SK-N-SH (cell line): ENCODE measurements at regions not wholly inside any gene's neighbourhood (a gene's known extent, or its start where the extent isn't known, plus 50 kb on each side); places are given as distances from the start of the nearest gene placed in this dataset.

ENCODE experiments used
- CTCF ChIA-PET: fragments of 300-600, 350-600 bp; formaldehyde crosslinking; extraction: SDS; loops from one replicate; lab custom pipeline; 2021; lab: Yijun Ruan, JAX
- POLR2A ChIA-PET: fragments of 350-600 bp; sonication (Branson Sonifier 250); formaldehyde crosslinking; extraction: SDS; loops from one replicate; lab custom pipeline; 2020; ENCODE audit warnings: antibody characterized with exemption, inconsistent platforms; lab: Yijun Ruan, JAX
- DNase-seq: peaks from one replicate; pipeline ENCODE4 v3.0.0; 2012
- H2AFZ ChIP-seq: fragments of 200-600 bp; sonication (generic); 2 replicates; pipeline ENCODE4 v1.8.1; 2016; ENCODE audit warnings: antibody characterized with exemption, mild to moderate bottlenecking, low read depth
- H3F3A ChIP-seq: fragments of 200-600 bp; sonication (generic); replicated peaks from 2 replicates; pipeline ENCODE3; 2016; ENCODE audit warnings: antibody characterized with exemption, mild to moderate bottlenecking; ENCODE audit not compliant: insufficient read depth
- H3K27ac ChIP-seq, 2 experiments: fragments of 200-500 bp in 1 of 2; fragments of 200-600 bp in 1 of 2; sonication (Bioruptor generic) in 1 of 2; sonication (generic), shearing (Covaris generic) in 1 of 2; 2 replicates each; pipeline versions ENCODE4 v1.5.1 to v1.6.1; 2014 to 2016; ENCODE audit warnings: low read depth in 2 of 2, inconsistent platforms in 1 of 2, low read length in 1 of 2, mild to moderate bottlenecking in 1 of 2, mixed read lengths in 1 of 2
- H3K27me3 ChIP-seq: fragments of 200-600 bp; sonication (generic), shearing (Covaris generic); 2 replicates; pipeline ENCODE4 v1.6.1; 2016; ENCODE audit warnings: mixed run types; ENCODE audit not compliant: insufficient read depth
- H3K36me3 ChIP-seq, 2 experiments: fragments of 200-500 bp in 1 of 2; fragments of 200-600 bp in 1 of 2; sonication (Bioruptor generic) in 1 of 2; sonication (generic) in 1 of 2; replicated peaks in 1 of 2; 2 replicates each; pipeline versions ENCODE3 to v1.5.1; 2014 to 2016; ENCODE audit warnings: low read length in 1 of 2, mild to moderate bottlenecking in 1 of 2; ENCODE audit not compliant: insufficient read depth in 2 of 2, control insufficient read depth in 1 of 2
- H3K4me1 ChIP-seq, 2 experiments: fragments of 200-500 bp in 1 of 2; fragments of 200-600 bp in 1 of 2; sonication (Bioruptor generic) in 1 of 2; sonication (generic), shearing (Covaris generic) in 1 of 2; 2 replicates each; pipeline versions ENCODE4 v1.5.1 to v1.6.1; 2014 to 2016; ENCODE audit warnings: low read depth in 1 of 2, low read length in 1 of 2, mixed run types in 1 of 2; ENCODE audit not compliant: insufficient read depth in 2 of 2, control insufficient read depth in 1 of 2
- H3K4me2 ChIP-seq: fragments of 200-600 bp; sonication (generic), shearing (Covaris generic); 2 replicates; pipeline ENCODE4 v1.6.1; 2017; ENCODE audit warnings: mixed run types
- H3K4me3 ChIP-seq, 2 experiments: fragments of 200-500 bp in 1 of 2; fragments of 200-600 bp in 1 of 2; sonication (Bioruptor generic) in 1 of 2; sonication (generic), shearing (Covaris generic) in 1 of 2; 2 replicates each; pipeline versions ENCODE4 v1.5.1 to v1.8.1; 2014 to 2016; ENCODE audit warnings: low read depth in 2 of 2, inconsistent platforms in 1 of 2, low read length in 1 of 2, mild to moderate bottlenecking in 1 of 2, mixed read lengths in 1 of 2, moderate library complexity in 1 of 2
- H3K79me2 ChIP-seq: fragments of 200-600 bp; sonication (generic); 2 replicates; pipeline ENCODE4 v1.8.1; 2017; ENCODE audit warnings: mild to moderate bottlenecking; ENCODE audit not compliant: insufficient read depth
- H3K9ac ChIP-seq: fragments of 200-600 bp; sonication (generic); 2 replicates; pipeline ENCODE4 v1.6.1; 2017; ENCODE audit warnings: mixed run types
- H3K9me2 ChIP-seq: fragments of 200-600 bp; sonication (generic); 2 replicates; pipeline ENCODE4 v1.6.1; 2017; ENCODE audit warnings: mixed run types
- H3K9me3 ChIP-seq: fragments of 200-600 bp; sonication (generic); 2 replicates; pipeline ENCODE4 v1.6.1; 2017; ENCODE audit warnings: mixed run types, mild to moderate bottlenecking, moderate library complexity
- H4K20me1 ChIP-seq: fragments of 200-600 bp; sonication (generic); 2 replicates; pipeline ENCODE4 v1.6.1; 2017; ENCODE audit warnings: mild to moderate bottlenecking, mixed run types; ENCODE audit not compliant: insufficient read depth
- CTCF ChIP-seq: fragments of 200-600 bp; sonication (generic); IDR thresholded peaks from 2 replicates; pipeline ENCODE4 v1.6.1; 2017; ENCODE audit warnings: antibody characterized with exemption, mild to moderate bottlenecking, moderate library complexity
- ELF1 ChIP-seq: IDR thresholded peaks from 2 replicates; pipeline ENCODE4 v1.4.0; 2012
- EP300 ChIP-seq, 2 experiments: IDR thresholded peaks; 2 replicates each; pipeline versions ENCODE4 v1.4.0 to v1.6.1; 2012; ENCODE audit warnings: borderline replicate concordance in 1 of 2, low read depth in 1 of 2, low read length in 1 of 2
- FOXJ3 ChIP-seq: sonication (generic); formaldehyde crosslinking; IDR thresholded peaks from 2 replicates; pipeline ENCODE4 v1.5.1; 2020; ENCODE audit warnings: mild to moderate bottlenecking, missing genetic modification reagents
- FOXM1 ChIP-seq: IDR thresholded peaks from 2 replicates; pipeline ENCODE4 v1.4.0; 2012; ENCODE audit warnings: low read depth, mild to moderate bottlenecking
- GABPA ChIP-seq: IDR thresholded peaks from 2 replicates; pipeline ENCODE4 v1.4.0; 2012; ENCODE audit warnings: low read depth, mild to moderate bottlenecking
- GATA2 ChIP-seq: sonication (generic); formaldehyde crosslinking; IDR thresholded peaks from 2 replicates; pipeline ENCODE4 v1.5.0; 2020; ENCODE audit warnings: mild to moderate bottlenecking, missing genetic modification reagents
- JUND ChIP-seq: IDR thresholded peaks from 2 replicates; pipeline ENCODE4 v1.4.0; 2012
- MEF2A ChIP-seq: IDR thresholded peaks from 2 replicates; pipeline ENCODE4 v1.4.0; 2012; ENCODE audit warnings: low read depth, borderline replicate concordance
- MXI1 ChIP-seq: IDR thresholded peaks from 2 replicates; pipeline ENCODE4 v1.6.1; 2012; ENCODE audit warnings: mild to moderate bottlenecking, low read depth, low read length, improper control_type of control experiment
- NRF1 ChIP-seq: IDR thresholded peaks from 2 replicates; pipeline ENCODE4 v1.6.1; 2012; ENCODE audit warnings: low read depth, mild to moderate bottlenecking, low read length
- RAD21 ChIP-seq: IDR thresholded peaks from 2 replicates; pipeline ENCODE4 v1.6.1; 2012; ENCODE audit warnings: mild to moderate bottlenecking, low read length
- REST ChIP-seq: IDR thresholded peaks from 2 replicates; pipeline ENCODE4 v1.6.1; 2012; ENCODE audit warnings: mild to moderate bottlenecking, low read depth, low read length, moderate library complexity
- RFX5 ChIP-seq: IDR thresholded peaks from 2 replicates; pipeline ENCODE4 v1.6.1; 2012; ENCODE audit warnings: mild to moderate bottlenecking, improper control_type of control experiment, low read length
- SIN3A ChIP-seq: IDR thresholded peaks from 2 replicates; pipeline ENCODE4 v1.6.1; 2012; ENCODE audit warnings: low read depth, mild to moderate bottlenecking, low read length, moderate library complexity, borderline replicate concordance
- TCF12 ChIP-seq: IDR thresholded peaks from 2 replicates; pipeline ENCODE4 v1.4.0; 2012
- TEAD4 ChIP-seq: IDR thresholded peaks from 2 replicates; pipeline ENCODE4 v1.4.0; 2012; ENCODE audit warnings: mild to moderate bottlenecking, borderline replicate concordance; ENCODE audit not compliant: insufficient read depth
- USF1 ChIP-seq: IDR thresholded peaks from 2 replicates; pipeline ENCODE4 v1.4.0; 2012; ENCODE audit warnings: low read depth, borderline replicate concordance
- YY1 ChIP-seq: IDR thresholded peaks from 2 replicates; pipeline ENCODE4 v1.4.0; 2012; ENCODE audit warnings: low read depth, mild to moderate bottlenecking
- ZBTB33 ChIP-seq: IDR thresholded peaks from 2 replicates; pipeline ENCODE4 v1.4.0; 2012; ENCODE audit warnings: low read depth, borderline replicate concordance
- WGBS: methylation state at CpG from one replicate; pipeline ENCODE4 v1.1.6; 2017; ENCODE audit warnings: low lambda C conversion rate; 5-methylcytosine and 5-hydroxymethylcytosine counted together

GRCh38 chr13:73693215-73693614, 441.0 kb downstream of the KLF12 start:
- Histone ChIP-seq H3K27me3 (no peaks in the 10 kb centered on the region), H3K4me2 (no peak overlapping the region), H3K4me3 (no peak overlapping the region), H4K20me1 (no peaks in the 10 kb centered on the region), H3K79me2 (no peaks in the 10 kb centered on the region), H2AFZ (no peak overlapping the region), H3K27ac (no peak overlapping the region), H3F3A (no peaks in the 10 kb centered on the region), H3K4me1 (no peaks in the 10 kb centered on the region), H3K36me3 (peaks cover 0 to 18% of the 10 kb centered on the region in 2 experiments), H3K9me3 (no peaks in the 10 kb centered on the region), H3K9me2 (no peaks in the 10 kb centered on the region), H3K9ac (no peak overlapping the region)
- POLR2A ChIA-PET, result no interaction called here
- CTCF ChIA-PET, result no interaction called here
- TF ChIP-seq MXI1, result no peak
- no peak for TF ChIP-seq GABPA
- TF ChIP-seq RAD21, result no peak
- TF ChIP-seq EP300 (IDR thresholded peaks at IDR 0.05; ENCODE audit: borderline replicate concordance in 1 of 2, low read depth in 1 of 2, low read length in 1 of 2), result no peak
- TF ChIP-seq ELF1, result no peak
- TF ChIP-seq TEAD4, result no peak
- no peak for TF ChIP-seq RFX5
- TF ChIP-seq NRF1, result no peak
- TF ChIP-seq MEF2A, result no peak
- TF ChIP-seq CTCF, result no peak
- 93% methylated on average over 2 of the region's 2 CpGs for WGBS
- no peak for DNase-seq

GRCh38 chr13:73691891-73692290, 442.3 kb downstream of the KLF12 start:
- Histone ChIP-seq H3K4me2 (no peak overlapping the region), H3K9me3 (no peaks in the 10 kb centered on the region), H3K27me3 (no peaks in the 10 kb centered on the region), H3K4me3 (no peak overlapping the region), H3K36me3 (peaks cover 0 to 20% of the 10 kb centered on the region in 2 experiments), H4K20me1 (no peaks in the 10 kb centered on the region), H3K27ac (no peak overlapping the region), H3K79me2 (no peaks in the 10 kb centered on the region), H3K9me2 (no peaks in the 10 kb centered on the region), H2AFZ (no peak overlapping the region), H3F3A (no peaks in the 10 kb centered on the region), H3K4me1 (no peaks in the 10 kb centered on the region), H3K9ac (no peak overlapping the region)
- DNase-seq, result no peak
- CTCF ChIA-PET, result no interaction called here
- POLR2A ChIA-PET, result no interaction called here
- WGBS, result 93% methylated on average over 4 of the region's 4 CpGs
- TF ChIP-seq REST (no peak), JUND (no peak), USF1 (no peak), SIN3A (no peak), GABPA (no peak), FOXM1 (no peak), YY1 (no peak), ZBTB33 (no peak), CTCF (no peak), ELF1 (no peak), FOXJ3 (CRISPR knock-in tag) (no peak), TCF12 (no peak), GATA2 (CRISPR knock-in tag) (no peak), NRF1 (no peak)
